ENCODE measurements at regions not wholly inside any gene's neighbourhood (a gene's known extent, or its start where the extent isn't known, plus 50 kb on each side); places are given as distances from the start of the nearest gene placed in this dataset.
A peak's percentile ranks its signal among the peaks of the same experiment; 100 is the strongest.

DNA sequence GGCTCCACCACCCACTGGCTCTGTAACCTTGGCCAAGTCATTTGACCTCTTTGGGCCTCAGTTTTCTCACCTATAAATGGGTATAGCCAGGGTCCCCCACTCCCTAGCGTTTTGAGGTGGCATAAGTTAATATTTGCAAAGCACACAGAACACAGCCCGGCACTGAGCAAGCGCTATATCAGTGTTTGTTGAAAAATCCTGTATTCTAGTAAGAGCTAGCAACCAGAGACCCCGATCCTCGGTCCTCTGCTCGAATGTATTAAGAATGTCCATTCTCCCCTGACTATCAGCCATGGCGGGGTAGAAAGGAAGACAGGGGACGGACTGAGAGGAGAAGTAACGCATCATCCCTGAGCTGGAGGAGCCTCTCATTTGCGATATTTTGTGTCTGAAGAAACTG lies 131.2 kb downstream of the IRF8 start:
- Mint-ChIP-seq H3K27ac (no peak overlapping the region), H3K27me3 (peaks cover 51 to 80% of the 10 kb centered on the region in 2 donors), H3K9me3 (peaks cover 7 to 8% of the 10 kb centered on the region in 2 donors), H3K36me3 (peaks cover 3 to 7% of the 10 kb centered on the region in 2 donors), H3K4me3 (no peak overlapping the region), H3K4me1 (no peaks in the 10 kb centered on the region)
- ATAC-seq (replicated peaks) (no peak), DNase-seq (no peak)

DNA sequence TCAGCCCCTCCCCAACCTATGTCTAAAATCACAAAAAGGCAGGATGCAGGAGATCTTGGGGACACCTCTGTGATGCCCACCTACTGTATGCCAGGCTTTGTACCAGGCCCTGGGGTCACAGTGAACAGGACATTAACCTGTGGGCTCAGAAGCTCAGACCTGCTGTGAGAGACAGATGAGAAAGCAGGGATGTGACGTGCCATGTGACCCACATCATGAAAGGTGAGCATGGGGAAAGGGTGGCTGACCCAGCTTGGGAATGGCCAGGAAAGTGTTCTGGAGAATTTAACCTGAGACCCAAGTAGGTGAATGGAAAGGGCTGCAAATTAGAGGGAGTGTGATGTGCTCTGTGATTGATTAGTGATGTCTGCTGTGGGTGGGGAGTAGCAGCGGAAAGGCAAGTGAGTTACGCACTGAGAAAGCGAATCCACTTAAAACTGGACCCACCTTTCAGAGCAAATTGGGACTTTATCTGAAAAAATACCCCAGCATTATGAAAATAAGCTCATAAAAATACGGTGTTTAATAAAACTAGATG lies 132.2 kb downstream of the IRF8 start:
- Mint-ChIP-seq H3K27ac (no peak overlapping the region), H3K36me3 (peaks cover 2 to 4% of the 10 kb centered on the region in 2 donors), H3K4me1 (no peaks in the 10 kb centered on the region), H3K9me3 (peaks cover 5 to 6% of the 10 kb centered on the region in 2 donors), H3K27me3 (peaks cover 45 to 83% of the 10 kb centered on the region in 2 donors), H3K4me3 (no peak overlapping the region)
- no peak for DNase-seq
- no peak for ATAC-seq (replicated peaks)

DNA sequence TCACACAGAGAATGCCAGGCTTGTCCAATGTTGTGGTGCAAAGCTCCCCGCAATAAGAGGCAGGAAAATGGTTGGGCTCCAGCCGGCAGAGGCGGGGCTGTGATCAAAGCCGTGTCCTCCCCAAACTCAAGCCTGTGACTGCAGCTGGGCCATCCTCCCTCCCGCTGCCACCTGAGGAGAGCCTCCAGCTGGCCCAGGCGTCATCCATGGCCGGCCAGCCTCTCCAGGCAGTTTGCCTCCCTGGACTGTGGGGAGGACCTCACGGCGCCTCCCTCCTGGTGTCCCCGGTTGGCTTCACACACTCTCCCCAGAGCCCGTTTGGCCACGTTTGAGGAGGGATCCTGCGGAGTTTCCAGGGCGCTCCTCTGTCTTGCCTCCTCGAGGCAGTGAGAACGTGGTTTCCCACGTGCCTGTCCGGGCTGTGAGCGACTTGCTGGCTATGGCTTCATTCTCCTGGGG lies 134.1 kb downstream of the IRF8 start:
- ATAC-seq (replicated peaks), result no peak
- Mint-ChIP-seq H3K36me3 (peaks cover 2 to 4% of the 10 kb centered on the region in 2 donors), H3K4me1 (no peaks in the 10 kb centered on the region), H3K9me3 (peaks cover 3 to 5% of the 10 kb centered on the region in 2 donors), H3K4me3 (no peak overlapping the region), H3K27me3 (peaks cover 46 to 71% of the 10 kb centered on the region in 2 donors), H3K27ac (no peak overlapping the region)
- no peak for DNase-seq

DNA sequence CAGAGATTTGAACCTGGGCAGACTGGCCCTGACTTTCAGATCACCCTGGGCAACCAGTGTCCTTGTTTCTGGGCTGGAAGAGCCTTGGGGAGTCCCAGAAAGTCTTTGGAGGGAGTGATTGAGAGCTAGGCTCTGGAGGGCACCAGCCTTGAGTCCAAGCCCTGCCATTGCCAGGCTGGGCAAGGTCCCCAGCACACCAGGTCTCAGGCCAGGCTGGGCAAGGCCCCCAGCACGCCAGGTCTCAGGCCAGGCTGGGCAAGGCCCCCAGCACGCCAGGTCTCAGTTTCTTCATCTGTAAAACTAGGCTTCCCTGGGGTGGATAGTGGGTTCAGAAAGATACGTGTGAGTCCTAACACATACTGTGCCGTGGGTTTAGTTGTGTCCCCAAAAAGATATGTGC lies 135.0 kb downstream of the IRF8 start:
- Mint-ChIP-seq H3K36me3 (peaks cover 2 to 4% of the 10 kb centered on the region in 2 donors), H3K27ac (no peak overlapping the region), H3K27me3 (peaks cover 37 to 63% of the 10 kb centered on the region in 2 donors), H3K9me3 (peaks cover 3 to 5% of the 10 kb centered on the region in 2 donors), H3K4me1 (no peaks in the 10 kb centered on the region), H3K4me3 (no peak overlapping the region)
- ATAC-seq (replicated peaks) (no peak), DNase-seq (no peak)

DNA sequence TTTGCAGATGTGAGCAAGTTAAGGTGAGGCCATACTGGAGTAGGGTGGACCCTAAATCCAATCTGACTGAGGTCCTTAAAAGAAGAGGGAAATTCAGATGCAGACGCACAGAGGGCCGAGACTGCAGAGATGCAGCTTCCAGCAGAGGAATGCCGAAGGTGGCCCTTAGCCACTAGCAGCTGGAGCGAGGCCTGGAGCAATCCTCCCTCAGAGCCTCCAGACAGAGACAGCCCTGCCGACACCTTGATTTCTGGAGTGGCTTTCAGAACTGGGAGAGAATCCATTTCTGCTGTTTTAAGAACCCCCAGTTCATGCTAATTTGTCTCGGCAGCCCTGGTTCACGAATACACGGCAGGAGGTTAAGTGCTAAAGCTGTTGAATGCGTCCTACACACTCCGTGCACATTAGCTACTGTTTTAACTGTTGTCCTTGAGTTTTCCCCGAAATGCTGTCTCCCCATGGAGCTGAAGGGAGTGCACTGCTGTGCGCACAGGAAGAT lies 135.5 kb downstream of the IRF8 start:
- peaks cover 3 to 5% of the 10 kb centered on the region in 2 donors for H3K9me3 Mint-ChIP-seq
- peaks cover 42 to 63% of the 10 kb centered on the region in 2 donors for H3K27me3 Mint-ChIP-seq
- H3K4me3 Mint-ChIP-seq, result no peak overlapping the region
- no peaks in the 10 kb centered on the region for H3K4me1 Mint-ChIP-seq
- H3K27ac Mint-ChIP-seq, result no peak overlapping the region
- DNase-seq (no peak), ATAC-seq (replicated peaks) (no peak)
- H3K36me3 Mint-ChIP-seq, result peaks cover 2 to 4% of the 10 kb centered on the region in 2 donors

DNA sequence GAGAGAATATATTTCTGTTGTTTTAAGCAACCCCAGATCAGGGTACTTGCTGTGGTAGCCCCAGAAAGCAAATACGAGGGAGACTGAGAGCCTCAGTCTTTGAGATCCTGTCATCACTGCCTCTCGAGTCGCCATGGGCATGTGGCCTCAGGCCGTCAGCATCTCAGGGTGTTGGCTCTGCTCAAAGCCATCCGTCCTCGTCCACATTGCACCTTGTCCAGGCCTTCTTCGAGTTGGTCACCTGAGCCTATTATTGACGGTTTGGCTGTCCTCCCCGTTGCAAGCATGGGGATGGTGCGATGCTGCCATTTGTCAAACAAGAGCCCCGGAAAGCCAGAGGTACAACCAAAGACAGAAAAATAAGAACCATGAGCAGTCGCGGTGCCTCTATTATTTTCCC lies 136.9 kb downstream of the IRF8 start:
- no peaks in the 10 kb centered on the region for H3K4me1 Mint-ChIP-seq
- ATAC-seq (replicated peaks) (no peak), DNase-seq (no peak)
- H3K36me3 Mint-ChIP-seq, result peaks cover 2 to 4% of the 10 kb centered on the region in 2 donors
- no peak overlapping the region for H3K27ac Mint-ChIP-seq
- no peak overlapping the region for H3K4me3 Mint-ChIP-seq
- peaks cover 3 to 4% of the 10 kb centered on the region in 2 donors for H3K9me3 Mint-ChIP-seq
- peaks cover 48 to 63% of the 10 kb centered on the region in 2 donors for H3K27me3 Mint-ChIP-seq

DNA sequence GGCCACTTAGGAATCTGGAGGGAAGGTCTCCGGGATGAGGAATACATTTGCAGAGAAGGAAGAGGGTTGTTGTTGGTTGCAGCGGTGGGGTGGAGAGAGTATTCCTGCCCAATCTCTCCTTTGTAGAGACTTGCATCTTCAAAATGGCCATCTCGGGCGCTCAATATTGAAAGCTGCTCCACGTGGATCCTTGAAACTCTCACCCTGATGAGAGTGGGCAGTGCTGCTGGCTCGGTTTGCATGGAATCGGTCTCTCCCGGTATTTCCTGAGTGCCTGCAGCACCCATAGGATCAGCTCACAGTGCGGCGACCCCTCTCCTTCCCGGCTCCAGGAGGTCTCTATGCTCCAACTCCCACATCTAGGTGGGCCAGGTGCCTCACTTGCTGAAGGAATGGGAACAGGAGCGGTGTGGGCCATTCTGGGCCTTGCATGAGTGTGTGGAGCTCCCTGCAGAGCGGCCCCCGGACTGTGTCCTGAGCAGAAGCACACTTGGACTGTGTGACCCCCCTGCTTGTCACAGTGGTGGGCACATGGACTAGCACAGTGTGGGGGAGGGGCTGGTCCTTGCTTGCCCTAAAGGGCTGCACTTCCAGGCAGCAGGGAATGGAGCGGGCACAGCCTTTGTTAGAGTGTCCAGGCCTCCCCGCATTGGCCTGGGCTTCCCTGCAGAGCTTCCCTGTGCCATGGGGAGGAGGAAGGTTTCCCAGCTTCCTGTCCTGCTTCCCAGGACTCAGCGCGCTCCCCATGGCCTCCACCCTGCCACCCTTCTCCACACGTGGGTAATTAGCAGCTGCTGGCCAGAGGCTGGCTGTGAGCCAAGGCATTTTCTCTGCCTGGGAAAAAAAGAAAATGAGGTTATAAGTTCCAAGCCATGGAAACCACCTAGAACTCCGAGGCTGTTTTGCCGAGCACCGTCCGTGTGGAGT lies 139.3 kb downstream of the IRF8 start:
- no peak for ATAC-seq (replicated peaks)
- no peaks in the 10 kb centered on the region for H3K36me3 Mint-ChIP-seq
- DNase-seq, result no peak

DNA sequence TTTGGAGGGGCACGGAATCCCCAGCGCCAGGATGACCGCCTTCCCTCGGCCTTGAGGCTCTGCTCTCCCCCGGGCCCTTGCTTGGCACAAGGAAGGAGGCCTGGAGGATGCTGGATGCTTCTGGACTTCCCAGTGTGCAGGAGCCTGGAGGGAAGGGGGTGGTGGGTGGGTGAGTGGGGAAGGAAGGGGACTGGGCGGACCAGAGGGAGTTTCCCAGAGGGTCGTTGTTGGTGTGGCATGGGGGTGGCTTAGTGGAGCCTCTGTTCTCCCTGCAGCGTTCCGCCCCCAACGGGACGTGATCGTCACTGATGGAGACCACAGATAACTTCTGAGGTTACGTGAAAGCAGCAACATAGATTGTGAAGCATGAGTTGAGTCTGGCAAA lies 140.0 kb downstream of the IRF8 start:
- Mint-ChIP-seq H3K27ac (no peak overlapping the region), H3K4me1 (no peaks in the 10 kb centered on the region), H3K9me3 (no peaks in the 10 kb centered on the region), H3K27me3 (peaks cover 40 to 57% of the 10 kb centered on the region in 2 donors), H3K4me3 (no peak overlapping the region), H3K36me3 (no peaks in the 10 kb centered on the region)
- DNase-seq, result no peak
- no peak for ATAC-seq (replicated peaks)

More for the DNA sequence above, 139.3 kb downstream of the IRF8 start:
- Mint-ChIP-seq H3K9me3 (no peaks in the 10 kb centered on the region), H3K27me3 (peaks cover 41 to 57% of the 10 kb centered on the region in 2 donors), H3K4me3 (no peak overlapping the region), H3K27ac (no peak overlapping the region), H3K4me1 (no peaks in the 10 kb centered on the region)

DNA sequence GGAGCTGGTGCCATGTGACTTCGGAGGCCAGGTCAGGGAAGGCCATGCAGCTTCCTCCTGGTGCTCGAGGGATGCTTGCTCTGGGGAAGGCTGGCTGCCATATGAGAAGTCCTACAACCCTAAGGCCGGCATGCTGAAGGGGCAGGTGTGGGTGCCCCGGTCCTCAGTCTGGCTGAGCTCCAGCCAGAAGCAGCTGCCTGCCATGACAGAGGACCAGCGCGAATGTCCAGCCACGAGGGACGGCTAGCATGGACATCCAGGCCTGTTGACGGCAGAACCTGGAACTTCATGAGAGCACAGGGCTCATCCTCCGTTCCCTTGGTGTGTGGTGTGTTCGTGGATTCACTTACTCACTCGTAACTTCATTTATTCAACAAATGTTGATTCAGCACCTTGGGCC lies 140.6 kb downstream of the IRF8 start:
- no peak for ATAC-seq (replicated peaks)
- no peaks in the 10 kb centered on the region for H3K9me3 Mint-ChIP-seq

DNA sequence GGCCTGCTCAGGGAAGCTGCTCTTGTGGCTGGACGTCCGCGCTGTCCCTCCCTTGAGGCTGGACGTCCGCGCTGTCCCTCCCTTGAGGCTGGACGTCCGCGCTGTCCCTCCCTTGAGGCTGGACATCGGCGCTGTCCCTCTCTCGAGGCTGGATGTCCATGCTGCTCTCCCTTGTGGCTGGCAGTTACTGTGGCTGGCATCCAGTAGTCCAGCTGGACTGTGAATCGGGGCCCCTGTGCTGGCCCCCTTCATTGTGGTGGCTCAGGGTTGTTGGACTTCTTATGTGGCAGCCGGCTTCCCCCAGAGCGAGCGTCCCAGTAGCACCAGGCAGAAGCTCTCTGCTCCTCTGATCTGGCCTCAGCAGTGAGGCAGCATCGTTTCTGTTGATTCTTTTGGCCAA lies 141.5 kb downstream of the IRF8 start:
- Mint-ChIP-seq H3K27me3 (peaks cover 44 to 58% of the 10 kb centered on the region in 2 donors), H3K4me3 (no peak overlapping the region), H3K27ac (peak overlapping the region; percentile 62), H3K9me3 (no peaks in the 10 kb centered on the region), H3K36me3 (no peaks in the 10 kb centered on the region), H3K4me1 (peaks cover 7% of the 10 kb centered on the region in 2 donors)
- no peak for ATAC-seq (replicated peaks)
- DNase-seq, result no peak

More for the DNA sequence above, 140.6 kb downstream of the IRF8 start:
- no peak for DNase-seq
- H3K4me1 Mint-ChIP-seq, result peaks cover 0 to 4% of the 10 kb centered on the region in 2 donors
- no peak overlapping the region for H3K4me3 Mint-ChIP-seq
- H3K27ac Mint-ChIP-seq, result no peak overlapping the region
- H3K27me3 Mint-ChIP-seq, result peaks cover 46 to 60% of the 10 kb centered on the region in 2 donors
- H3K36me3 Mint-ChIP-seq, result no peaks in the 10 kb centered on the region

DNA sequence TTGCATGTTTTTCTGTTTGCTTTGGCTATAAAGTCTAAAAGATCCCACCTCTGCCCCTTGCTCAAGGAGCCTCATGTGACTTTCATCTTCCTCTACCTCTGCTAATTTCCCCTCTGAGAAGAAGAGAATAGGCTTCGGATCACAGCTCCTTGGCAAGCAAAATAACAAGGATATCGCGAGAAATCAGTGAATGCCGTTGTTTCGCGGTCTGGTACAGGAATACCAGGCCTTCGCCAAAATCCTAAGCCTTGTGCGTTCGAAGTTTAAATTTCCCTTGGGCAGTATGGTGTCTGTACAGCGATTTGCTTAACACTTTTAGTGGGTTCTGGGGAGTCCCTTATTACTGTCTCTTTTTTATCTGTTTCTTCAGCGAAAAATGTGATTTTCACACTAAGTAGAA lies 142.3 kb downstream of the IRF8 start:
- Mint-ChIP-seq H3K9me3 (no peaks in the 10 kb centered on the region), H3K4me3 (no peak overlapping the region), H3K27me3 (peaks cover 46 to 57% of the 10 kb centered on the region in 2 donors)

DNA sequence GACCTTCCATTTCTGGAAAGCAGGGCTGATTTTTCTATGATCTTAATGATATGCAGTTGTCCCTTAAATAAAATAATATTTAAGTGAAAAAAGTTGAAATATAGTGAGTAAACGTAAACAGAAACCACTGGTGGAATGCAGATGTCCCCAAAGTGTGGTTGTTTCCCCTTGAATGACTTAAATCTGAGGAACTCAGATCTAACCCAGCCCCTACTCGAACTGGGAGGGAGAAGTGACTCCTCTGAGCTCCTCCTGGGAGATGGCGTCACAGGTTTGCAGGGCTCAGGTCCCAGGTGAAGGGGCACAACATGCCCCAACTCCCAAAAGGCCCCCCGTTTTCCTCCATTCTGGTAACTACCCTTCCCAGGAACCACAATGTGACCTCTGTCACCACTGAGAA lies 142.8 kb downstream of the IRF8 start:
- Mint-ChIP-seq H3K27me3 (peaks cover 52 to 63% of the 10 kb centered on the region in 2 donors), H3K27ac (no peak overlapping the region), H3K4me3 (no peak overlapping the region), H3K4me1 (peaks cover 7% of the 10 kb centered on the region in 2 donors), H3K36me3 (no peaks in the 10 kb centered on the region), H3K9me3 (no peaks in the 10 kb centered on the region)
- no peak for DNase-seq
- peak in 1 of 2 donors; percentile 39 for ATAC-seq (replicated peaks)

More for the DNA sequence above, 142.3 kb downstream of the IRF8 start:
- ATAC-seq (replicated peaks) (no peak), DNase-seq (no peak)
- H3K4me1 Mint-ChIP-seq, result peaks cover 7% of the 10 kb centered on the region in 2 donors
- H3K27ac Mint-ChIP-seq, result no peak overlapping the region
- no peaks in the 10 kb centered on the region for H3K36me3 Mint-ChIP-seq

DNA sequence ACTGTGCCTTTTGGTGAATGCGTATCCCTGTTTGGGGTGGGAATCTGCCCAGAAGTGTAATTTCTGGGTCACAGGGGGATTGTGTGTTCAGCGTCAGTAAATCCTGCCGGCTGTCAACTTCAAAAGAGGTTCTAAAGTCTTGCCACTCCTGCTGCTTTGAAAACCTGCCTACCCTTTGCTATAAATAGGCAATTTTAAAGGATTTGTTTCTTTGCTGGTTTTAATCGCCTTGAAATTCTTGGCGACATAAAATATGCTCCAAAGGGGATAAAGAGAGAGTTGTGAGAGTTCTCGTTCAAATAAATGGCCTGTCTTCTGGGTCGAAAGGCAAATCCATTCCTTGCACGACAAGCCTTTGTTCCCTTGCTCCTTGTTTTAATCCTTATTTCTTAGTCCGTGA lies 143.4 kb downstream of the IRF8 start:
- Mint-ChIP-seq H3K4me3 (no peak overlapping the region), H3K27ac (no peak overlapping the region), H3K9me3 (no peaks in the 10 kb centered on the region), H3K27me3 (peaks cover 57 to 68% of the 10 kb centered on the region in 2 donors), H3K4me1 (peaks cover 7% of the 10 kb centered on the region in 2 donors), H3K36me3 (no peaks in the 10 kb centered on the region)
- DNase-seq (no peak), ATAC-seq (replicated peaks) (no peak)

DNA sequence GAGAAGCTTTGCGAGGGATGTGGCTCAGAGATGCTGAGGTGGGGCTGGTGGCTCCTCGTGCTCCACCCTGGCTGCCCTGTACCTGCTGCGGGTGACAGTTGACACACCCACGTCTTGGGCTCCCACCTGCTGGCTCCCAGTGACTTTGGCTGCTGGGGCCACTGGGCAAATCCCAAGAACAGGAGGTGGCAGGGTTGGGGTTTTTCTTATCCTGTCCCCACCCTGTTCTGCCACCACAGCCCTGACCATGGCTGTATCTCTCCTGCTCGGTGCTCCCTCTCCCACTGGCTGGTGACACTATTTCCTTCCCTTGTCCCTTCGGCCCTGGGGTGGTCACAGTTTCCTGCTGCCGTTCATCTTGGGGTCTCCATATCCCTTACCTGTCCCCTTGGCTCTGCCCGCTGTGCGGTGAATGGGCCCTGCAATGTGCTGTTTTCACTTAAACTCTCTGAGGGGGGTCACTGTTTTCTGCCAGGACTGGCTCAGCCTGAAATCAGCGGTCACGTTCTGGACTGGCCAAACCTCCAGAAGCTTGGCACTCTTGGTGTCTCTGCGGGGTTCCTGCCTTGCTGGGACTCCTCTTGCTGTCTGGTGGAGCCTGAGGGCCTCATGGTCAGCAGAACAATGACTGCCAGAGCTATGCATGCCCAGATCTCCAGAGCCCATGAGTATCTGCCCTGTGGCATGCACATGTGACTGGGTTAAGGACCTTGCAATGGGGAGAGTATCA lies 144.2 kb downstream of the IRF8 start:
- ATAC-seq (replicated peaks) (no peak), DNase-seq (no peak)
- Mint-ChIP-seq H3K4me3 (no peak overlapping the region), H3K36me3 (no peaks in the 10 kb centered on the region), H3K4me1 (peaks cover 7 to 11% of the 10 kb centered on the region in 2 donors), H3K27me3 (peaks cover 61 to 76% of the 10 kb centered on the region in 2 donors), H3K27ac (peak overlapping the region; percentile 68), H3K9me3 (no peaks in the 10 kb centered on the region)

Measured in stimulated activated naive B cell treated with anti-CD40 and anti-IgM and Interleukin-4, amounts not matched to agents 10 μg/mL and 1 μg/mL and 100 μg/mL, for 72 hours (primary cell).